ENCODE measurements at regions not wholly inside any gene's neighbourhood (a gene's known extent, or its start where the extent isn't known, plus 50 kb on each side); places are given as distances from the start of the nearest gene placed in this dataset.

GRCh38 chr4:123077330-123077729 lies 154.9 kb upstream of the NUDT6 start:
- Histone ChIP-seq H3K27ac (no peak overlapping the region), H3K4me1 (no peaks in the 10 kb centered on the region), H3K36me3 (peaks cover 0 to 12% (median 0%) of the 10 kb centered on the region in 9 donors), H3K27me3 (no peaks in the 10 kb centered on the region), H3K4me3 (no peak overlapping the region), H3K9me3 (no peaks in the 10 kb centered on the region)
- intact Hi-C loops (cut with DNase I): no loop called here
- DNase-seq: no peak
- ATAC-seq: no peak
- WGBS, 4 donors: 79 to 95% (median 93%) methylated on average over 2 of the region's 2 CpGs
- no peak for TF ChIP-seq POLR2A (IDR thresholded peaks at IDR 0.05)
- no peak for TF ChIP-seq CTCF (IDR thresholded peaks at IDR 0.05)

GRCh38 chr4:123081971-123082370 lies 159.6 kb upstream of the NUDT6 start:
- Histone ChIP-seq H3K27ac (no peak overlapping the region), H3K4me3 (no peak overlapping the region), H3K4me1 (no peaks in the 10 kb centered on the region), H3K9me3 (no peaks in the 10 kb centered on the region), H3K36me3 (peaks cover 0 to 12% (median 0%) of the 10 kb centered on the region in 9 donors), H3K27me3 (no peaks in the 10 kb centered on the region)
- DNase-seq: no peak
- intact Hi-C loops (cut with DNase I): no loop called here
- ATAC-seq: no peak
- TF ChIP-seq POLR2A (IDR thresholded peaks at IDR 0.05): no peak
- TF ChIP-seq CTCF (IDR thresholded peaks at IDR 0.05): no peak
- WGBS, 4 donors: 81 to 89% (median 85%) methylated on average over 3 of the region's 3 CpGs

- Histone ChIP-seq H3K27ac (no peak overlapping the region), H3K9me3 (no peaks in the 10 kb centered on the region), H3K36me3 (peaks cover 0 to 12% (median 0%) of the 10 kb centered on the region in 9 donors), H3K4me1 (peaks cover 0 to 5% (median 0%) of the 10 kb centered on the region in 12 donors), H3K27me3 (no peaks in the 10 kb centered on the region), H3K4me3 (no peak overlapping the region)
- no peak for ATAC-seq
- no peak for TF ChIP-seq CTCF (IDR thresholded peaks at IDR 0.05)
- TF ChIP-seq POLR2A (IDR thresholded peaks at IDR 0.05): no peak
- intact Hi-C loops (cut with DNase I): no loop called here
- DNase-seq: no peak
- 58 to 75% (median 71%) methylated on average over 3 of the region's 3 CpGs for WGBS, 4 donors
Measured at GRCh38 chr4:123083646-123084045, 161.2 kb upstream of the NUDT6 start.

GRCh38 chr4:123088501-123088900 lies 166.1 kb upstream of the NUDT6 start:
- DNase-seq (no peak), ATAC-seq (no peak)
- TF ChIP-seq CTCF (IDR thresholded peaks at IDR 0.05) (no peak), POLR2A (IDR thresholded peaks at IDR 0.05) (no peak)
- Histone ChIP-seq H3K9me3 (peaks cover 0 to 9% (median 4%) of the 10 kb centered on the region in 12 donors), H3K27me3 (no peaks in the 10 kb centered on the region), H3K27ac (no peak overlapping the region), H3K4me3 (no peak overlapping the region), H3K36me3 (peaks cover 0 to 20% (median 4%) of the 10 kb centered on the region in 9 donors), H3K4me1 (peaks cover 0 to 5% (median 0%) of the 10 kb centered on the region in 12 donors)
- 64 to 77% (median 72%) methylated on average over 4 of the region's 4 CpGs for WGBS, 4 donors
- intact Hi-C loops (cut with DNase I): no loop called here

All from heart left ventricle (tissue), 16 donors.